CD4-positive, alpha-beta T cell (primary cell): ENCODE measurements at regions not wholly inside any gene's neighbourhood (a gene's known extent, or its start where the extent isn't known, plus 50 kb on each side); places are given as distances from the start of the nearest gene placed in this dataset.

Experiments
- ATAC-seq: fragments of 200-7000 bp; cut with Tn5 transposase; one replicate; pipeline ENCODE4 v1.10.0; 2022; ENCODE audit warnings: mild to moderate bottlenecking; ENCODE audit not compliant: poor library complexity
- CTCF ChIA-PET: fragments of 350-600 bp; sonication (Branson Sonifier 250); formaldehyde crosslinking; loops from one replicate; lab custom pipeline; 2021; ENCODE audit warnings: antibody characterized with exemption, inconsistent platforms; lab: Charles Lee
- POLR2A ChIA-PET: fragments of 350-600 bp; sonication (Branson Sonifier 250); formaldehyde crosslinking; loops from one replicate; lab custom pipeline; 2021; ENCODE audit warnings: antibody characterized with exemption, inconsistent platforms; lab: Charles Lee
- DNase-seq, 14 experiments: peaks; one replicate each; pipeline ENCODE4 v3.0.0-alpha.2; 2013 to 2020; ENCODE audit warnings: mixed read lengths in 2 of 14
- H3K27ac ChIP-seq, 2 donors: one replicate each; pipeline versions ENCODE4 v1.5.1 to v1.7.0; 2013; ENCODE audit warnings: low read length in 2 of 2, low read depth in 1 of 2, mild to moderate bottlenecking in 1 of 2
- H3K27me3 ChIP-seq, 2 experiments: 1 replicate in 1 of 2; 2 replicates in 1 of 2; pipeline versions ENCODE4 v1.6.1 to v1.7.0; 2013; ENCODE audit warnings: low read length in 2 of 2, control low read depth in 1 of 2, mild to moderate bottlenecking in 1 of 2, moderate library complexity in 1 of 2; ENCODE audit not compliant: insufficient read depth in 2 of 2, control insufficient read depth in 1 of 2
- H3K36me3 ChIP-seq: one replicate; pipeline ENCODE4 v1.6.1; 2013; ENCODE audit warnings: low read length, control low read depth; ENCODE audit not compliant: insufficient read depth
- H3K4me1 ChIP-seq: one replicate; pipeline ENCODE4 v1.6.1; 2013; ENCODE audit warnings: low read length, control low read depth; ENCODE audit not compliant: insufficient read depth
- H3K4me3 ChIP-seq: one replicate; pipeline ENCODE4 v1.5.1; 2013; ENCODE audit warnings: mild to moderate bottlenecking, low read length, moderate library complexity
- H3K9me3 ChIP-seq, 2 experiments: 1 replicate in 1 of 2; 2 replicates in 1 of 2; pipeline versions ENCODE4 v1.6.1 to v1.7.0; 2013; ENCODE audit warnings: low read length in 2 of 2, mild to moderate bottlenecking in 2 of 2, control low read depth in 1 of 2, moderate library complexity in 1 of 2; ENCODE audit not compliant: control insufficient read depth in 1 of 2, insufficient read depth in 1 of 2
- H3K27ac Mint-ChIP-seq: one replicate; pipeline ENCODE4 v1.8.0; 2020; ENCODE audit warnings: mixed read lengths
- H3K27me3 Mint-ChIP-seq: one replicate; pipeline ENCODE4 v1.8.0; 2021; ENCODE audit warnings: mixed read lengths
- H3K36me3 Mint-ChIP-seq: one replicate; pipeline ENCODE4 v1.8.0; 2021; ENCODE audit warnings: low read depth, mixed read lengths
- H3K4me1 Mint-ChIP-seq: one replicate; pipeline ENCODE4 v1.8.0; 2021; ENCODE audit warnings: low read depth, mixed read lengths
- H3K4me3 Mint-ChIP-seq: one replicate; pipeline ENCODE4 v1.8.0; 2020; ENCODE audit warnings: mild to moderate bottlenecking, mixed read lengths
- H3K9me3 Mint-ChIP-seq: one replicate; pipeline ENCODE4 v1.8.0; 2020; ENCODE audit warnings: mixed read lengths
- CTCF ChIP-seq: fragments of 200-600 bp; IDR thresholded peaks from one replicate; pipeline ENCODE4 v1.8.0; 2022; ENCODE audit warnings: antibody characterized with exemption, mild to moderate bottlenecking
- intact Hi-C, 2 experiments: fragments of 100-400 bp; cut with DNase I in 1 of 2; cut with micrococcal nuclease in 1 of 2; formaldehyde crosslinking; loops; one replicate each; pipeline versions ENCODE4 v1.15.1 to v1.9.0; 2023 to 2025; cut with DNase I, micrococcal nuclease

DNA sequence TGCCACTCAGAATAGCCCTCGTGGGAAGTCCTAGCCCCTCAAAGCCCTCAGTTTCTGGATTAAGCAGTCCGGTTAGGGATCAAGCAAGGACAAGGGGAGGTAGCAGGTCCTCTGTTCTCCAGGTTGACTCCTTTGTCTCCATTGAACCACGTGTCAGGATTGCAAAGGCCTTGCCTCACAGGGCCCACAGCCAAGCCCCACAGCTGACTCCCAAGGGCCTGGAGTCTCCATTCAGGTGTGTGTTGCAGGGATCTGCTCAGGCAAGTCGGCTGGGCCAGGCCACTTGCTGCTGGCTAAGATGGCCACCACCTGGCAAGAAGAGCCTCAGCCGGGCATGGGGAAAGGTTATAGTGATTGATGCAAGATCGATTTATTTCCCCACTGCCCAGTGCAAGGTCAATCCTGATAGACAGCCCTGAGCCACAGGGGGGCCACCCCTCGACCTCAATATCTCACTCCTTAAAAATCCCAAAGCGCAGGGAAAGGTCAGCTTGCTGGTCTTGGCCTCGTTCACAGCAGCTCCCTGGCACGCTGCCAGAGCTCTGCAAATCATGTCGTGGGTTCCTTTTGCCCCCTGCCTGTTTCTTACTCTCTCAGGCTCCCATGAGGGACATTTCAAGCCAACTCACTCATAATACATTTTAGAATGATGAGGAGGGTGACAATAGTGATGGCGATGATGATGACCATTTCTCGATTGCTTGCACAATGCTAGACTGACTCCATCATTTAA lies 75.9 kb downstream of the EDN3 start:
- Mint-ChIP-seq H3K9me3 (no peaks in the 10 kb centered on the region), H3K4me1 (peaks cover 8% of the 10 kb centered on the region), H3K27ac (no peak overlapping the region), H3K4me3 (no peak overlapping the region), H3K36me3 (no peaks in the 10 kb centered on the region), H3K27me3 (no peaks in the 10 kb centered on the region)
- DNase-seq = no peak
- no peak for TF ChIP-seq CTCF
- no peak overlapping the region for H3K4me3 ChIP-seq
- ChIA-PET POLR2A (interaction anchor here (1.5 kb wide), 1 partner anchor 123 kb away, joined by 3 read pairs; no protein-coding TSS in a partner anchor), CTCF (no interaction called here)
- no peak overlapping the region for H3K27ac ChIP-seq
- ATAC-seq = no peak
- intact Hi-C loops = no loop called here
- H3K4me1 ChIP-seq = no peaks in the 10 kb centered on the region
- no peaks in the 10 kb centered on the region for H3K36me3 ChIP-seq
- H3K9me3 ChIP-seq = no peaks in the 10 kb centered on the region
- peaks cover 0 to 3% of the 10 kb centered on the region in 2 experiments for H3K27me3 ChIP-seq

GRCh38 chr20:59376998-59377397 lies 76.6 kb downstream of the EDN3 start:
- CTCF ChIA-PET = no interaction called here
- no peak overlapping the region for H3K27ac Mint-ChIP-seq

GRCh38 chr20:59377842-59378241 lies 77.4 kb downstream of the EDN3 start:
- ChIA-PET CTCF (no interaction called here), POLR2A (no interaction called here)
- no peak for TF ChIP-seq CTCF
- Histone ChIP-seq H3K9me3 (peaks cover 0 to 5% of the 10 kb centered on the region in 2 experiments), H3K27me3 (peaks cover 0 to 3% of the 10 kb centered on the region in 2 experiments), H3K4me1 (no peaks in the 10 kb centered on the region), H3K4me3 (no peak overlapping the region), H3K36me3 (no peaks in the 10 kb centered on the region), H3K27ac (no peak overlapping the region)
- no peak overlapping the region for H3K27ac Mint-ChIP-seq
- H3K9me3 Mint-ChIP-seq = no peaks in the 10 kb centered on the region
- no peaks in the 10 kb centered on the region for H3K27me3 Mint-ChIP-seq
- DNase-seq (no peak), ATAC-seq (no peak)
- H3K4me1 Mint-ChIP-seq = peaks cover 8% of the 10 kb centered on the region
- H3K36me3 Mint-ChIP-seq = no peaks in the 10 kb centered on the region
- intact Hi-C loops = no loop called here
- no peak overlapping the region for H3K4me3 Mint-ChIP-seq

More at GRCh38 chr20:59376998-59377397, 76.6 kb downstream of the EDN3 start:
- H3K9me3 Mint-ChIP-seq = no peaks in the 10 kb centered on the region
- H3K4me3 Mint-ChIP-seq = no peak overlapping the region
- H3K36me3 Mint-ChIP-seq = no peaks in the 10 kb centered on the region
- intact Hi-C loops = no loop called here
- Histone ChIP-seq H3K4me3 (no peak overlapping the region), H3K9me3 (no peaks in the 10 kb centered on the region), H3K27ac (no peak overlapping the region), H3K27me3 (peaks cover 0 to 3% of the 10 kb centered on the region in 2 experiments), H3K4me1 (no peaks in the 10 kb centered on the region), H3K36me3 (no peaks in the 10 kb centered on the region)
- DNase-seq = no peak
- TF ChIP-seq CTCF = no peak
- H3K27me3 Mint-ChIP-seq = no peaks in the 10 kb centered on the region
- POLR2A ChIA-PET = interaction anchor here (1.5 kb wide), 1 partner anchor 123 kb away, joined by 3 read pairs; no protein-coding TSS in a partner anchor
- ATAC-seq = no peak
- peaks cover 8% of the 10 kb centered on the region for H3K4me1 Mint-ChIP-seq
